Activated CD4-positive, alpha-beta T cell treated with anti-CD3 and anti-CD28 coated beads for 36 hours (primary cell): ENCODE measurements at regions not wholly inside any gene's neighbourhood (a gene's known extent, or its start where the extent isn't known, plus 50 kb on each side); places are given as distances from the start of the nearest gene placed in this dataset.

ENCODE experiments used
- ATAC-seq: fragments of 200-7000 bp; cut with Tn5 transposase; one replicate; pipeline ENCODE4 v1.10.0; 2021; ENCODE audit warnings: mild to moderate bottlenecking, moderate library complexity
- CTCF ChIA-PET: fragments of 350-600 bp; sonication (Branson Sonifier 250); formaldehyde crosslinking; loops from one replicate; lab custom pipeline; 2021; ENCODE audit warnings: antibody characterized with exemption; lab: Charles Lee
- POLR2A ChIA-PET: fragments of 350-600 bp; sonication (Branson Sonifier 250); formaldehyde crosslinking; loops from one replicate; lab custom pipeline; 2021; ENCODE audit warnings: antibody characterized with exemption, inconsistent platforms; lab: Charles Lee
- DNase-seq: peaks from one replicate; pipeline ENCODE4 v3.0.0-alpha.2; 2020
- H3K27ac Mint-ChIP-seq: one replicate; pipeline ENCODE4 v1.8.0; 2021; ENCODE audit warnings: mixed read lengths
- H3K27me3 Mint-ChIP-seq: one replicate; pipeline ENCODE4 v1.8.0; 2021; ENCODE audit warnings: mixed read lengths
- H3K36me3 Mint-ChIP-seq: one replicate; pipeline ENCODE4 v1.8.0; 2021; ENCODE audit warnings: low read depth, mixed read lengths
- H3K4me1 Mint-ChIP-seq: one replicate; pipeline ENCODE4 v1.8.0; 2021; ENCODE audit warnings: mixed read lengths
- H3K4me3 Mint-ChIP-seq: one replicate; pipeline ENCODE4 v1.8.0; 2021; ENCODE audit warnings: mild to moderate bottlenecking, moderate library complexity, mixed read lengths
- H3K9me3 Mint-ChIP-seq: one replicate; pipeline ENCODE4 v1.8.0; 2021; ENCODE audit warnings: low read depth, mixed read lengths
- intact Hi-C, 2 experiments: fragments of 100-400 bp; cut with DNase I in 1 of 2; cut with micrococcal nuclease in 1 of 2; formaldehyde crosslinking; loops; one replicate each; pipeline versions ENCODE4 v1.14.2 to v1.15.1; 2022 to 2024; cut with DNase I, micrococcal nuclease

DNA sequence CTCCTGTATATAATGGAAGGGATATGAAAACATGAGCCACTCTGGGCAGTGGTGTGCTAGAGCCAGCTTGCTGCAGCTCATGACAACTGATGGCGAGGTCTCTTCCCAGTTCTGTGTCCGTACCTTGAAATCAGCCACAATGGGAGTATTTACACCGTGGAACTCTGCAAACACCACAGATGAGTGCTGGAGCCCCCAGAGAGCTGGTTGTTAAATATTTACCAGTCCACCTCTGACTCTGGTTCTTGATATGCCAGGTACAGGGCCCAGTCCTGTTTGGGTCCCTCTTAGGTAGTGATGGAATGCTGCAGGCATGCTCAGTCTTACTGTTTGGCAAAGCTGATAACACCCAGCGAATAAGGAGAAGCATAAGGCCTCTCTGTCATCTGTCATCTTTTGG, 116.1 kb upstream of the GLI2 start:
- intact Hi-C loops = no loop called here
- H3K4me3 Mint-ChIP-seq = no peak overlapping the region
- CTCF ChIA-PET = interaction anchor here (0.6 to 1.7 kb wide), 2 partner anchors 9 to 38 kb away, joined by 3 to 4 read pairs; no protein-coding TSS in a partner anchor
- no peak overlapping the region for H3K27ac Mint-ChIP-seq
- H3K9me3 Mint-ChIP-seq = no peaks in the 10 kb centered on the region
- DNase-seq (no peak), ATAC-seq (no peak)
- H3K4me1 Mint-ChIP-seq = no peaks in the 10 kb centered on the region
- POLR2A ChIA-PET = no interaction called here
- no peaks in the 10 kb centered on the region for H3K36me3 Mint-ChIP-seq
- no peaks in the 10 kb centered on the region for H3K27me3 Mint-ChIP-seq

DNA sequence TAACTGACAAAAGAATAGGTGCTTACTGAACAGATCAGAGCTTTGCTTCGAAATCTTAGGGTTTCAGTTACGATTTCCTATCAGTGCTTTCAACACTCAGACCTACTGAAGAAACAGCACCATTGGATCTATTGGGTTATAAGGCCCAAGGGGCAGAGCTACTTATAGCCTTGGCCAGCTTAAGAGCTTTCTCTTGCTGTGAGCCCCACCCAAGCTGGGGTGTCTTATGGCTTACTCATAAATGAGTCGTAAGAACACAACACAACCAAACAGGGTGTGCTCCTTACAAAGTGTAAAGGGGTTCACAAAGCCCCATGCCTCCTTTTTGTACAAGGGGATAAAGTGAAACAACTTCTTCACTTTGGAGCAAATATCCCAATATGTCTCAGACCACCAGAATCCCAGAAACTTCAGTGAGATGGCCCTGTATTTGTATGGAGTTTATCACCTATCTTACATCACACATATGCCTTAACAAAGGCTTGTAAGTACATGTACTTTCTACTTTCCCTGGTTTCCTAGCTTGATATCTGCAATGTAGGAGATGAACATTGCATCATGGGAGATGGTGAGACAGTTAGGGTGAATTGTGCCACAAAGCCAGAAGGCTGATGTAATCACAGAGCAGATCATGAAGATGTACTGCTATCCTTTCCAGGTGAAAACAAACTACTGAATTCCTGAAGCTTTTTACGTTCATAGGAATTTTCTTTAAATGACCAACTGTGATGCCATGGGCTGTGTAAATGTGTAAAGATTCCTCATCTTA, 115.5 kb upstream of the GLI2 start:
- intact Hi-C loops = no loop called here

DNA sequence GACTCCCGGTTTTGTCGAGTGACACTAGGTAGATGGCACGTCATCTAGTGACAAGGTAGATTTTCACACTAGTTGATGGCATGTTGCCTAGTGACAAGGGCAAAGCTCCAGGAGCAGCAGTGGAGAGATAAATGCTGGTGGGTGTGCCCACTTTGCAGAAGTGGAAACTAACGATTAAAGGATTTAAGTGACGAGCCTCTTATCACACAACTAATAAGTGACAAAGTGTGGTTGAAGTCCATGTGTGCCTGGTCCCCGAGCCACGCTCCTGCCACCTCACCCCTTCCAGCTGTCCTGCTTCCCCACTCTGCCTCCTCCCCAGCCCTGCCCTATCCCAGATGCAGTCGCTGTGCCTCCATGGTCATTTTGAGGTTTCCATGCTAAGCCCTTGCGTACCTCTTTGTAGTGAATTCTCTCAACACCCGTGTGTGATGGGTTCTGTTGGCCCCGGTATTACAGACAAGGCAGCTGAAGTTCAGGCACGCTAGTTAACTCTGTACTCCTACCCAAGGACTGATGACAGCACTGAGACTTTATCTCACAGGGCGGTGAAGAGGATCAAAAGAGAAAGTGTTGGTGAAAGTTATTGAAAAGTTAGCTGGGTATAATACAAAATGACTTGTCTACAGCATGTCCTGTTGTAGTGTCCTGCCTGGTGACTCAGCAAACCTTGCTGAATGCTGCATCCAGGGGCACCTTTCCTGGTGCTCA, 113.4 kb upstream of the GLI2 start:
- no peaks in the 10 kb centered on the region for H3K9me3 Mint-ChIP-seq

More for the DNA sequence above, 115.5 kb upstream of the GLI2 start:
- no peaks in the 10 kb centered on the region for H3K4me1 Mint-ChIP-seq
- no peaks in the 10 kb centered on the region for H3K27me3 Mint-ChIP-seq
- no peak overlapping the region for H3K4me3 Mint-ChIP-seq
- H3K27ac Mint-ChIP-seq = no peak overlapping the region
- ChIA-PET CTCF (interaction anchor here (0.6 to 1.7 kb wide), 2 partner anchors 9 to 39 kb away, joined by 3 to 4 read pairs; no protein-coding TSS in a partner anchor), POLR2A (no interaction called here)
- ATAC-seq (no peak), DNase-seq (no peak)
- H3K9me3 Mint-ChIP-seq = no peaks in the 10 kb centered on the region
- no peaks in the 10 kb centered on the region for H3K36me3 Mint-ChIP-seq

GRCh38 chr2:120622886-120623753, 112.5 kb upstream of the GLI2 start:
- ATAC-seq (no peak), DNase-seq (no peak)
- Mint-ChIP-seq H3K4me3 (no peak overlapping the region), H3K9me3 (no peaks in the 10 kb centered on the region), H3K27ac (no peak overlapping the region), H3K4me1 (no peaks in the 10 kb centered on the region), H3K36me3 (no peaks in the 10 kb centered on the region), H3K27me3 (peaks cover 3% of the 10 kb centered on the region)
- ChIA-PET CTCF (no interaction called here), POLR2A (no interaction called here)
- intact Hi-C loops = no loop called here

More for the DNA sequence above, 113.4 kb upstream of the GLI2 start:
- no peak for ATAC-seq
- intact Hi-C loops = no loop called here
- H3K27ac Mint-ChIP-seq = no peak overlapping the region
- H3K4me1 Mint-ChIP-seq = no peaks in the 10 kb centered on the region
- ChIA-PET CTCF (no interaction called here), POLR2A (no interaction called here)
- no peak overlapping the region for H3K4me3 Mint-ChIP-seq
- peaks cover 2% of the 10 kb centered on the region for H3K27me3 Mint-ChIP-seq
- H3K36me3 Mint-ChIP-seq = no peaks in the 10 kb centered on the region
- DNase-seq = no peak

DNA sequence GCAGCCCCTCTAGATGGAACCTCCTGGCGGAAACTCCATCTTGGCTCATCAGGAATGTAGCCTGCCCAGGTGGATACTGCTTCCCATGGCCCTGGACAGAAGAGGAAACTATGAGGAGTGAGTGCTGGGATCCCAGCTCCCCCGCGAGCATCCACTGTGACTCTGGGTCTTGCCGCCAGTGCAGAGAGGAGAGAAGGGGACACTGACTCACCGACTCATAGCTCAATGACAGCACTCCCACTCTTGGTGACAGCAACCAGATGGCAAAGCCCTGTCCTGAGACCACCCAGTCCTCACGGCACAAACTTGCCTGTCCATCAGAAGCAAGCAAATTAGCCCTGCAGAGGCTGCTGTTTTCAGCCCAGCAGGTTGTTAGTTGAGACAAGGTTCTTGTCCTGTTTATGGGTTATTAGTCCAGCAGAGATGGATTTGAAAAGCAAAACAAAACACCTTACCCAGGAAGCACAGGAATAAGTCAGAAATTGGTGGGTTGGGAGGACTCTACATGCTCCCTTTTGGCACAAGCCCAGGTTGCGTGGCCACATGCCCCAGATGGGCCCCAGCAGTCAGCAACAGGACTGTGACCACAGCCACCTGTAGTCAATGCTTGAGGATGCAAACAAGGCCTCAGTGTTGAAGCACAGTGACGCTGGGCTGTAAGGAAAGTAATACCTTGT, 111.5 kb upstream of the GLI2 start:
- Mint-ChIP-seq H3K27me3 (peaks cover 4% of the 10 kb centered on the region), H3K4me3 (no peak overlapping the region), H3K4me1 (no peaks in the 10 kb centered on the region), H3K27ac (no peak overlapping the region), H3K36me3 (no peaks in the 10 kb centered on the region), H3K9me3 (no peaks in the 10 kb centered on the region)
- ChIA-PET CTCF (no interaction called here), POLR2A (no interaction called here)
- intact Hi-C loops = no loop called here
- no peak for DNase-seq
- ATAC-seq = no peak

DNA sequence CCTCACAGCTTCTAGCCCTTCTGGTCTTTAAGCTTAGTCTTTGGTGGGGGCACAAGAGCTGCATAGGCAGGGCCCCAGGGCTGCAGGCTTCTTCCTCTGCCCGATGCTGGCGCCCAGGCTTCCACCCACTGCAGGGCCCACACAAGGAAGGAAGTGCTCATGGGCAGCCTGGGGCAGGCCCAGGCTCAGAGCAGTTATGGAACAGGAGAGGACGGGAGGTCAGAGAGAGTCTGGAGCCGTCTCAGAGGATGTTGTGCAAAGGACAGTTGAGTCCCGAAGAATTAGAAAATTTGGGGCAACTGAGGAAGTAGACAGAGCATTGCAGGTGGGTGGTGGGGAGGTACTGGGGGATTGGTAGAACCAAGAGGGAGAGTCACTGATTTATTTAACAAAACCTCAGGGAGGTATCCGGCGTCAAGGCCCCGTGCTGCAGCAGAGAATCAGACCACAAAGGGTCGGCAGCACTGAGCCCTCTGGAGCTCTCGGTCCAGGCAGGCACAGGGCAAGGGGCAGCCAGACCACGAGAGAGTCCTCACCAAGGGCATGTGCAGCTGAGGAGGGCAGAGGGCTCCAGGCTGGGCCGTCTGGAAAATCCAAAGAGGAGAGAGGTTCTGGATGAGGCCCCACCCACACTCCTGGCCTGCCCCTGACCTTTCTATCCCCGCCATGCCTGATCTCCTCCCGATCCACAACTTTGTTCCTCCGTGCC, 110.8 kb upstream of the GLI2 start:
- Mint-ChIP-seq H3K9me3 (no peaks in the 10 kb centered on the region), H3K4me3 (no peak overlapping the region), H3K27me3 (peaks cover 4% of the 10 kb centered on the region), H3K36me3 (no peaks in the 10 kb centered on the region), H3K4me1 (no peaks in the 10 kb centered on the region), H3K27ac (no peak overlapping the region)
- no peak for ATAC-seq
- CTCF ChIA-PET = no interaction called here
- DNase-seq = no peak
- intact Hi-C loops = no loop called here
- POLR2A ChIA-PET = no interaction called here

GRCh38 chr2:120625865-120626560, 109.7 kb upstream of the GLI2 start:
- DNase-seq (no peak), ATAC-seq (no peak)
- POLR2A ChIA-PET = no interaction called here
- CTCF ChIA-PET = no interaction called here
- no peaks in the 10 kb centered on the region for H3K36me3 Mint-ChIP-seq
- H3K27ac Mint-ChIP-seq = no peak overlapping the region
- H3K9me3 Mint-ChIP-seq = no peaks in the 10 kb centered on the region
- no peaks in the 10 kb centered on the region for H3K4me1 Mint-ChIP-seq
- H3K27me3 Mint-ChIP-seq = peaks cover 4% of the 10 kb centered on the region
- H3K4me3 Mint-ChIP-seq = no peak overlapping the region
- intact Hi-C loops = no loop called here

DNA sequence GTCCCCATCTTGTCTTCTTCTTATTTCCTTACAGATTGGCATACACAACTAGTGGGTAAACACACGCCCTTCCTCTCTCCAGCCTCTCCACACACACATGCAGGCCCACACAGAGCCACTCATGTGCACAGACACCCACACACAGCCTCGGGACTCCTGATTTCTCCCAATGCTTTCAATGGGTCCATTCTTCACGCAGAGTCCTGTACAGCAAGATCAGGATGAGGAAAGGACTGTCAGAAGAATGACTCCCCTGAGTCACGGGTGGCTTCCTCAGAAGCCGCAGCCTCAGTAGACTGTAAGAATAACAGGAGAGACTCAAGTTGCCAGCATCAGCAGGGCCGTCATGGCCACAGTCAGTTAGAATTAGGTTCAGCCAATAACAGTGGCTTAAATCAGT, 109.1 kb upstream of the GLI2 start:
- H3K27me3 Mint-ChIP-seq = peaks cover 4% of the 10 kb centered on the region
- ChIA-PET POLR2A (no interaction called here), CTCF (no interaction called here)
- DNase-seq = no peak
- intact Hi-C loops = no loop called here
- H3K4me1 Mint-ChIP-seq = no peaks in the 10 kb centered on the region
- no peak overlapping the region for H3K27ac Mint-ChIP-seq
- no peak overlapping the region for H3K4me3 Mint-ChIP-seq
- no peak for ATAC-seq
- H3K9me3 Mint-ChIP-seq = no peaks in the 10 kb centered on the region
- no peaks in the 10 kb centered on the region for H3K36me3 Mint-ChIP-seq

GRCh38 chr2:120628248-120628647, 107.4 kb upstream of the GLI2 start:
- Mint-ChIP-seq H3K27ac (no peak overlapping the region), H3K4me3 (no peak overlapping the region), H3K9me3 (no peaks in the 10 kb centered on the region), H3K36me3 (no peaks in the 10 kb centered on the region), H3K4me1 (no peaks in the 10 kb centered on the region), H3K27me3 (peaks cover 6% of the 10 kb centered on the region)
- ChIA-PET POLR2A (no interaction called here), CTCF (interaction anchor here (1.3 kb wide), 1 partner anchor 9 kb away, joined by 4 read pairs; no protein-coding TSS in a partner anchor)
- intact Hi-C loops = no loop called here
- ATAC-seq = no peak
- no peak for DNase-seq

DNA sequence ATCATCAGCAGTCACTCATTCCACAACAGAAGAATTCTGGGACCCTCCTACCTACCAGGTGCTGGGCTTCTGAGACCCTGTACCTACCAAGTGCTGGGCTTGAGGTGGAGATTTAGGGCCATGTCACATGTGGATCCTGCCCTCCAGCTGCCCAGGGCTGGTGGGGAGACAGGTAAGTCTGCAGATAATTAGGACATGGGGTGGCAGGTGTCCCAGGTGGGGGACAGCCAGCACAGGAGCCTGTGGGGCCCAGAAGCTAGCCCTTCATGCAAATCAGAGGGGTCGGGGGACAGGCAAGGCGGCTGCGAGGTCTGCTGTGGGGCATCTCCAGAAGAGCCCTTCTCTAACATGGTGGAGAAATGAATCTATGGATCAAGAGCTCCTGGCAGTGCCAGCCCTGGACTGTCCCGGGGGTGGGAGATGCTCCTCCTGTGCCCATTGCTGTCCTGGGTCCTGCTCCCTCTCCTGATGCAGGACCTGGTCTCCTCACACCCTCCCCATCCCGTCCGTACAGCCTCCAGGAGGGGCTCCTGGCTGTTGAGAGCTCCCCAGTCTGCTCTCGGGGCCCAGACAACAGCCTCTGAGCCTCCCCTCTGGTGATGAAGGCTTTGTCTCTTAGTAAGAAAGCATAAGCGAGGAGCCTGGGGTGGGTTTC, 106.3 kb upstream of the GLI2 start:
- no peak for ATAC-seq
- no peaks in the 10 kb centered on the region for H3K4me1 Mint-ChIP-seq
- no peak overlapping the region for H3K27ac Mint-ChIP-seq
- POLR2A ChIA-PET = no interaction called here
- intact Hi-C loops = no loop called here
- CTCF ChIA-PET = interaction anchor here (0.6 to 1.3 kb wide), 2 partner anchors 10 to 50 kb away, joined by 3 to 4 read pairs; no protein-coding TSS in a partner anchor
- H3K9me3 Mint-ChIP-seq = no peaks in the 10 kb centered on the region
- DNase-seq = no peak
- H3K36me3 Mint-ChIP-seq = no peaks in the 10 kb centered on the region
- no peak overlapping the region for H3K4me3 Mint-ChIP-seq
- H3K27me3 Mint-ChIP-seq = peaks cover 6% of the 10 kb centered on the region
